Activated CD4-positive, alpha-beta T cell treated with anti-CD3 and anti-CD28 coated beads, Interleukin-2, amount 50 U/mL, for 4 hours (primary cell): ENCODE measurements at regions not wholly inside any gene's neighbourhood (a gene's known extent, or its start where the extent isn't known, plus 50 kb on each side); places are given as distances from the start of the nearest gene placed in this dataset.

Source experiments
- DNase-seq, 2 experiments: peaks; one replicate each; pipeline ENCODE4 v3.0.0-alpha.2; 2020

DNA sequence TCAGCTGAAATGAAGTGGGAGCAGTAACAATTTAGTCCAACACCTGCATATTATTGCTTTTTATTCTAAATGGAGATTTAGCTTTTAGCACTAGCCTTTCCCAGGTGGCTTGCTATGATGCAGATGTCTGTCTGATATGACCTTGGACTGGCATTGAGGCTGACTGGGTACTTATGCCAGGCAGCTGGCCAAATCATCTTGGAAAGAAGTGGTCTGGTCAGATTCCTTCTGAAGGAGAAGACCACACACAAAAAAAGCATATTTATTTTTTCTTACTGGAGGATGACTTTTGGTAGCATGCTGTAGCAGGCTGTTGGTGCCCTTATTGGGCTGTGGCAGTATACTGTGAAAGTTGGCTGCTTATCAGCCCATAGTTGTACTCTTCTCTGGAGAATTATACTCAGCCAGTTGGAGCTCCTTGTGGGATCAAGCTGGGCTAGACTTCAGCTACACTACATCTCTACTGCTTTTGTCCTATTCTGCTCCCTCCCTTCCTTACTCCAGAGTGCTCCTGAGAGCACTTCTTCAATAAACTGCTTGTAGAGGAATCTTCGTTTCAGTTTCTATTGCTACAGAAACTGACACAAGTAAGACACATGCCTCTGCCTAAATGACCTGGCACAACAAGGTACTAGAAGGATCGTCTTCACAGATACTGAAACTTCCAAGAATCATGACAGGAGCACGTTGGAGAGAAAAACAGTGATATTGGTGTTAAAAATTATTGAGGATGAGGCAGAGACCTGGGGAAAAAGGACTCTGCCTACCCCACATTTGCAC lies 196.8 kb upstream of the RPS6KA3 start:
- DNase-seq = no peak

DNA sequence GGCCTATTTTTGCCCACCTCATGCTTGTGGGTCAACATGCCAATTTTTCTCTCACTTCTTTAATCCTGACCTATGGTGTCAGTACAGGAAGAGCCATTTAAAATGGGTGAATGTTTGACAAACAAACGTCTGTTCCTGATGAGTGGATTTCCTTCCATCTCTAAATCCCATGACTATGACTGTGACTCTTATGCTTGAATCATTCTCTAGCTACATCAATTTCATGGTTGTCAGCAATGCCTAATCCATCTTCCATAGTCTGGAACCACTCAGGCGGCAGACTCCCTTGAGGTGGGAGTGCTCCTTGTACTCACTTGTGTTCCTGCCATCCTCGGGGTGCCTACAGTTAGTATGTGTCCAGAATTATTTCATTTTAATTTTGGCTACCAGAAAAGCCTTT lies 194.9 kb upstream of the RPS6KA3 start:
- no peak for DNase-seq

DNA sequence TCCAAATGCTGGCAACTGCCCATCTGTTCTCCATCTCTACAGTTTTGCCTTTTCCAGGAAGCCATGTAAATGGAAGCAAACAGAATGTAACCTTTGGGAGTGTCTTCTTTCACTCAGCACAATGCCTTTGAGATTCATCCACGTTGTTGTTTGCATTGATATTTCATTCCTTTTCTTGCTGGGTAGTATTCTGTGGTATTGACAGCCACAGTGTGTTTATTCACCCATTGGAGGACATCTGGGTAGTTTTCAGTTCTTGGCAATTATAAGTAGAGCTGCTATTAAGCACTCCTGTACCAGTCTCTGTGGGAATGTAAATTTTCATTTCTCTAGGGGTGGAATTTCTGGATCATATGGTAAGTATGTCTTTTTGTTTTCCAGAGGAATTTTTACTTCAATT lies 194.3 kb upstream of the RPS6KA3 start:
- DNase-seq = no peak

DNA sequence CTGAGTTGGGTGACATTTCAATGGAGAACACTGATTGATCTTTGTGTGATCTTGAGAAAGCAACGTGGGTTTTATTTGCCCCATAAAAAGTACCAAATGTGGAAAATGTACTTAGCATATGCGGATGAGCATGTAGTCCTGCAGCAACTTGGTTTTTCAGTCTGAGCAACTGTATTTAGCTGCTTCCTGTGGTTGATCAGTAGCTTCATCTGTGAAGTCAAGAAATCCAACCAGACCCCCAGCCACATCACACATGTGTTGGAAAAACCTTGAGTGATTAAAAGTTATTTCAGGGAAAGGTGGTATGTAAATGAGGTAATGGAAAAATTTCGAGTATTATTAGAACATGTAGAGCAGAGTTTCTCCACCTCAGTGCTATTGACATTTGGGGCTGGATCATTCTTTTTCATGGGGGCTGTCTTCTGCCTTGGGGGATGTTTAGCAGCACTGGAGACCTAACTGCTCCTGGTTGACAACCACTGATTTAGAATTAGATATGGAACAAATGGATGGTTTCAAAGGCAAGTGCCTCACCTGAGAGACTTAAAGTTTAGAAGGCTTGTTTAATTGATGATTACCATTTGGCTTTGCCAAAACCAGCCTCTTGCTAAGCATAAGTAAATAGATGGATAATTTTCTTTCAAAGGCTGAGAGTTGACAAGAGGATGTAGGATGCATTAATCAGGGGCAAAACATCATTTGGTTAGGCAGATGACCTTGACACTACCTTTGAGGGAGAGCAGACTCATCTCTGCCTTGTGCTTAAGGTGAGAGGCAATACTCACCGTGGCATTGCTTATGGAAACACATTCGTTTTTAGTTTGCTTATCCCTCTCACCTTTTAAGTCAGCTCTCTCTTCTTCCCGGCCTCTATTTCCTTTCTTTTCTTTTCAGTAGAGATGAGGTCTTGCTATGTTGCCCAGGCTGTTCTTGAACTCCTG lies 193.0 kb upstream of the RPS6KA3 start:
- peak in 1 of 2 experiments; percentile 0 for DNase-seq

DNA sequence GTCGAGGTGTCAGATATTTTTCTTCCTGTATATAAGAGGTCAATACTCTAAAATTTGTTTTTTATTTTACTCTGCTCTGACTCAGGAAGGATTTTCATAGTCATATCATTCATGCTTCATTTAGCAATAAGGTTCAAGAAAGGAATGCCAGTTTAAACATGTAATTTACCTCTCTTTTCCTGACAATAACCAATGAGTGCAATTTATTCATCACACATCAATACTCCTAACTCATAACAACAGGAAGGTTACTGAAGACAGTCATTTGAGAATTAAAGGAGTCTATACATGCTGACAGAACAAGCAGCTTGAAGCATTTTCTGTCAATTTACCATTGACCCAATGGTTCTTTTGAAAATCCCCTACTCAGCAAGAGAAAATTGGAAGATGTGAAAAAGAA lies 190.3 kb upstream of the RPS6KA3 start:
- DNase-seq = no peak

DNA sequence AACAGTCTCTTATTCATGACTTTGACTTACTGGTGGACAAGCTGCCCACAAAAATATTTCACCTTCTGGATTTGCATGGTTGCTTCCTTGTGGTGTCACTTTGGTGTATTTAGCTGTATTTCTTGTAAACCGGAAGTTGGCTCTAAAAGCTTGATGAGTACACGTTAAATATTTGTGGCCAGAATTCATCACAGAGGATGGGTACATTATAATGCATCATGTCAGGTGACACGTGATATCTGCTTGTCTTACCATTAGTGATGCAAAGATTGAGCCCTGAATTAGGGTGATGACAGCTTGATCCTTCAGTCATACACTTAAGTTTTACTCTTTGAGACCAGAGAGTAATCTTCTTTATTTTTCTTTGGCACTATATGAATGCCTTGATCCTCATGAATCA lies 188.3 kb upstream of the RPS6KA3 start:
- no peak for DNase-seq

DNA sequence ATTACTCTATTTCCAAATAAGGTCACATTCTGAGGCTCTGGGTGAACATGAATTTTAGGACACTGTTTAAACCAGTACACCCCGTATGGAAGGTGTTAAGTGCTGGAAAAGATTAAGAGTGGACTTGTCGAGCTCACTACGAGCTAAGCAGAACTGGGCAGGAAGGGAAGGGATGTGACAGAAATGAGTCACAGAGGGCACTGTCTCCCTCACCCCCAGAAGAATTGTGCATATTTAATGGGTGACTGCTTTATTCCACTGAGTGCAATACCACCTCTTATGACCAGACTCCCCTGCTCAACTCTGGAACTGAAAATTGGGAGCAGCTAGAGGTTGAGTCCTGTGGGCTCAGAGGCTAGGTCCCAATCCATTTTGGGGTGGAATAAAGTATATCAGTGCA lies 187.4 kb upstream of the RPS6KA3 start:
- DNase-seq = peak in 1 of 2 experiments; percentile 0

DNA sequence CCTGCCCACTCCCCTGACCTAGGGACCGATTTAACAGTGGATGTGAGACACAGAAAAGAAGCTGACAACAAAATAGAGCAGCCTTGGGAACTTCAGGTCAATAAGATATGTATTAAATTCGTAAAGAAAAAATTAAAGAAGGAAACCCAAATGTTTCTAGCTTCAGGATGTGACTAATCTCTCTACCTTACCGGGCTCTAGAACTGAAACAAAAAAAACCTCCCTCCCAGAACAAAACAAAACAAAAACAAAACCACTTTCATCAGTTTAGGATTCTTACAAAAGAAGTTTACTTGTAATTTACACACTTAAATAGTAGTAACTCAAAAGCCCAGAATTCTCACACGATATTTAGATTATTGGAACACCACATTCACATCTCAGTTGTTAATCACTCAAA lies 185.8 kb upstream of the RPS6KA3 start:
- DNase-seq = no peak

DNA sequence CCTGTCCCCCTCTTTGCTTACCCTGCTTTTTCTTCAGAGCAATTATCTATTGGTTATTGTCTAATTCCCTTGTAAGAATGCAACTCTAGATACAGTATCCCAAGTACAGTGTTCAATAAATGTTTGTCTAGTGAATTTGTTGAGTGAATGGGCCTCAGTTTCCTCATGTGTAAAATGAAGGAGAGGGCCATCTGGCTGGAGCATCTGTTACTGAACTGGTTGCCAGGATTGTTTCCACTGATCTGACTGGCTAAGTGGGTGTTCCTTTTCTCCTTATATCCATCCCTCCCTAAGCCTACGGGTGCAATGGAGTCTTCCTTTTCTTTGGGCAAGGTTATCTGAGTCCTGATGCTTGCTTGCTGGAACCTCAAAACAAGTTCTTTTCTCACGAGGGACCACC lies 185.2 kb upstream of the RPS6KA3 start:
- DNase-seq = no peak

DNA sequence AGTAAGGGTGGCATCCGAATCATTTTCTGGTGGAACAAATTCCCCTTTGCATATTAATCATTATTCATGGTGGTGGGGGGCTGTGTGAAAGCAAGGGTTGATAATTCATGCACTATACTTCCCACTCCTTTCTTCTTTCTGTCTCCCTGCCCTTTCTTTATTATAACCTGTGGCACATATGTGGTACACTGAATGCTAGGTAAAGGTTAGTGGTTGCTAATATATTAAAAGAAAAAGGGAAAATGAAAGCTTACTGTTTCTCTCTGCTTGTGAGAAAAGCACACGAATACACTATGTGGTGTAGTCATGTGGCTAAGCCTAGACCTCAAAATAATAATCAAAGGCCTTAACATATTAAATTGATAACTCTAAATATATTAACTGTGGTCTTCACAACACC lies 178.4 kb upstream of the RPS6KA3 start:
- DNase-seq = no peak

DNA sequence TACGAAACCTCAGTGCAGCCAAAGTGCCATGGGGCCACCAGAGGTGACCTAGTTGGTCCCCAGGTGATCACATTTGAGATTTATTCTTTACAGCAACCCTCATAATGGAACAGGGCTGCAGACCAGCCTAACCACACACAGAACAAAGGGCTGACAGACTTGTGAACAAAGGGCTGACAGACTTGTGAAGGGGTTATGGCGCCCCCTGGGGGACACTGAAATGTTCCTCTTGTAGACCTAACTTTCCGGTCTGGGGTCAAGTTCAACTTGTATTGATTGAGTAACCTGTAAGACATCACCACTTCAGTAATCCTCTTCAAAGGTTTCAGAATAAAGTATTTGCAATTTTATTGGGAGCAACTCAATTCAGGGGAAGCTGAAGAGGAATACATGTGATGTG lies 175.9 kb upstream of the RPS6KA3 start:
- peak; percentile 82 to 85 for DNase-seq

DNA sequence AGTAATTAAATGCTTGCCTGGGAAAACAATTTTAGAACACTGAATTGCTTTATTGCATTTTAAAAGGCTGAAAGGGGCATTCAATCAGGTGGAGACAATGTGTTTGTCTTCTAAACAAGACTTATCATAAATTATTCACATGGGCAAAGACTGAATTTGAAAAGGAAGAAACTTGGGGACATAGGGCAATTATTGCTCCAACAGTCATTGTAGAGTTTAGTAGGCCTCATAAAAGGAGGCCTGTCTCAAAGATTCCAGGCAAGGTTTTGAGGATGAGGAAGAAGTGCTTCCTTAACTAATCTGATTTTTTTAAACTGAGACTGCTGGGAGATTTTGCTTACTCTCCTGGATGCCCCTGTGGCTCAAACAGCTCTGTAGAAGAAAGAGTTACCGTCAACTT lies 174.4 kb upstream of the RPS6KA3 start:
- DNase-seq = no peak

DNA sequence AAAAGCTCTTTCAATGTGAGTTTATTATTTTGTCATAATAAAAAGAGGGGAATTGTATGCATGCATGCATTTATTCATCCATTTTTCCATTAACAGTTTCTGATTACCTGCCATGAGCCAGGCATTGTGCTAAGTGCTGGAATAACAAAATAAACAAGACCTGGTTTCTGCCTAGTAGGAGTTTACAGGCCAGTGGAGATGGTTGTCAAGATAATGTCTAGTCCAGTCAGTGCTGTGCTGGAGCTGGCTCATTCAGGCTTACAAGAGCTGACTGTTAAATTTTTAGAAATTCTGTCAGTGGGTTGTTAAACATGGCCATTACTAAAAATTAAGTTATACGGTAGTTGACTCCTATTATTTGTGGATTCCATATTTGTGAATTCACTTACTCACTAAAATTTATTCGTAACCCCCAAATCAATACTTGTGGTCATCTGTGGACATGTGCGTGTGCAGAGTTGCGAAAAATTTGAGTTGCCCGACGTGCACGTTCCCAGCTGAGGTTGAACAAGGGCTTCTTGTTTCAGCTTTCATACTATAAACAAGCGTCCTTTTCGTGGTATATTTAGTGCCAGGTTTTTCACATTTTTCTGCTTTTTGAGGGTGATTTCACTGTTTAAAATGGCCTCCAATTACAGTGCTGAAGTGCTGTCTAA lies 172.3 kb upstream of the RPS6KA3 start:
- no peak for DNase-seq

DNA sequence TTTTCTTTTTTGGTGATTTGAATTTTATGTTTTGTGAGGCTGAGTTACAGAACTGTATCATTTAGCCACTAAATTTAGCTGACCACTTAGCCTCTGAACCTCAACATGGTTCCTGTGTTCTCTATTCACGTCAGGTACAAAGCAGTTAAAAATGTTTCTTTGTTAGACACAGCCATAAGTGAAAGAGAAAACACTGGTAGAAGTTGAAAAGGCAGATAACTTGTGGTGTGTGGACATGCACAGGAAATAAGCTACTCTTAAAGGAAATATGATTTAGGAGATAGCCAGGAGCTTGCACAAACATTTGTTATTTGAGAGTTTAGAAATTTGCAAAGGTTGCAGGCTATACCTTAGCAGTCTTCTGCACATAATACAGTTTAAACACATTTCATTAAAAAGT lies 171.0 kb upstream of the RPS6KA3 start:
- DNase-seq = no peak

DNA sequence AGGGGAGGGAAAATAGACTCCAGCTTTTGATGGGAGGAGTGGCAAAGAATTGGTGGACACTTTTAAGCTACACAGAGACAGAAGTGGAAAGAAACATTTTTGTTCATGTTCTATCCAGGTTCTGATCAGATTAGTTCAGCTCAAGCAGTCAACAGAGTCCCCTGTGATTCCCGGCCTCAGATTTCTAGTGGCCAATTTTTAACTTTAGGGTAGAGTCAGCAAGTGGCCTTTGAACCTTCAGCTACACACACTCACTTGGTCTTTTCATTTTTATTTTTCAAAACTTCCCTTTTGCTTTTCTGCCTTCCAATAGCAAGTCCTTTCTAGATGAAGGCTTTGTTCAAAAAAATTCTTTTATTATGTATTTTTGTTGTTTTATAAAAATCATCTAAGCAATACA lies 169.2 kb upstream of the RPS6KA3 start:
- DNase-seq = no peak

DNA sequence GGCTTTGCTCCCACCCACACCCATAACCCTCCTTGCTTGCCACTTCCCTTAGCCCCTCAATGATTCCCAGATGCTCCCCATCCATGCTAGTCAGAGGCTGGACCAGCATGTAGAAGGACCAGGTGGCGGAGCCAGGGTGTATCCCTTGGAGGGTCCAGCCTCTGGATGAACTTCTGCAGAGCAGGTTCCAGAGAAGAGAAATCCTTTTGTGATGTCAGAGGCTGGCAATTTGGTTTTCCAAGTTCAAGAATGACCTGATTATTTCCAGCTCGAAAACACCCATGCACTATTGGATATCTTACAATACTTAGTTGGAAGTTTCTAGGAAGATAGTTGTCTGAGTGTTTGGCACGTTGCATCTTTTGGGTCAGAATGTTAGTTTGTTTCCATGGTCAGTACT lies 168.3 kb upstream of the RPS6KA3 start:
- no peak for DNase-seq

DNA sequence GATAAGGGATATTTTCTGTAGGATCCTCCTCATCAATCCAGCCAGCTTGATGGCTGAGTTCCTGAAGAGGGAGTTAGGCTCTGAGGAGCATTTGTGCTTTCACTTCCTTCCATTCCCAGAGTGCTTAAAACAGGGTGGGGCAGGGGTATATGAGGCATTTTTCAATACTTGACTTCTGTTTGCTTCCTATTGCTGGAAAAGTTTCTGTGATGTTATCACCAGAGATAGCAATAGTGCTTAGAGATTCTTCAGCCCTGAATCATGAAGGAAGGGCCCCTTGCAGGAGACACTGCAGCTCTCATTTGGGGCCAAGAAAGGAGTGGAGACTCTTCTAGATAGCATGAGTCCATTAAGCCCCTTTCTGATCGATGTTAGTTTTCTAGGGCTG lies 166.7 kb upstream of the RPS6KA3 start:
- DNase-seq = no peak

DNA sequence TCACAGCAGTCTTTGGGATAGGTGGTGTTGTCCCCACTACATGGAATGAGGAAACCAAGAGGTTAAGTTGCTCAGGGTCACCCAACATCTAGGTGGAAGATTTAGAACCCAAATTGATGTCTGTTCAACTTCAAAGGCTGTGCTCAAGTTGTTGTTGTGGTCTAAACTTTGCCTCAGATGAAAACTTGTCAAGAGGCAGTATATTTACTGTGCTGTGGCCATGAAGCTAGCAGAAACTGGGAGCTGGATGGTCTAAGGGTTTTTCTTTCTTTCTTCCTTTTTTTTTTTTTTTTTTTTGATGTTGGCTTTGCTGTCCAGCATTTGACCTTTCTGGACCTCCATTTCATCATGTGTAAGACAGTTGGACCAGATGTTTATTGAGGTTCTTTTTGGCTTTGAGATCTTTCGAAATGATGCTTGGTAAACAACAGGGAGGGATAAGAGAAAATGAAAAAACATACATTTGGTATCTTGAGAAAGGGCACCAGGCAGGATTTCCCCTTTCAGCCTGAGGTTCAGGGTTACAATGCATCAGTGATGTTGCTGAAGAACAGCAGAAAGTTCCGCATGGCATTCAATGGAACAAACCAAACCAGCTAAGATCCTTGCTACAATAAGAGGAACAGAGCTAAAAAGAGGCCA lies 166.2 kb upstream of the RPS6KA3 start:
- no peak for DNase-seq

DNA sequence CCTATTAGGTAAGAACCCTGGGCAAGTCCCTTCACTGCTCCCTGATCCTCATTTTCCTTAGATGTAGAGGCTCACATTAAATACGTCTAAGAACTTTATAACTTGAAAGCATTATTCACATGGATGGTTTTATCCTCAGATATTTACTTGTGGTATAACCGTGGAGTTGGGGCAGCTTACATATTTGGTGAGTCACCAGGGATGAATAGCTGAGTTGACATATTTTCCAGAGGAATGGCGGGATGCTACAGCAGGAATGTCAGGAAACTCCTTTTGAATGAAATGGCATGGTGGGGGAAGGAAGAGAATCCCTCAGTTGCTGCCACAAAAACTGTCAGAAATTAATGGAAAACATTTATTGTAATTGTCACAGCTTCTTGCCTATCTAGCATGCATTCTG lies 165.3 kb upstream of the RPS6KA3 start:
- no peak for DNase-seq

DNA sequence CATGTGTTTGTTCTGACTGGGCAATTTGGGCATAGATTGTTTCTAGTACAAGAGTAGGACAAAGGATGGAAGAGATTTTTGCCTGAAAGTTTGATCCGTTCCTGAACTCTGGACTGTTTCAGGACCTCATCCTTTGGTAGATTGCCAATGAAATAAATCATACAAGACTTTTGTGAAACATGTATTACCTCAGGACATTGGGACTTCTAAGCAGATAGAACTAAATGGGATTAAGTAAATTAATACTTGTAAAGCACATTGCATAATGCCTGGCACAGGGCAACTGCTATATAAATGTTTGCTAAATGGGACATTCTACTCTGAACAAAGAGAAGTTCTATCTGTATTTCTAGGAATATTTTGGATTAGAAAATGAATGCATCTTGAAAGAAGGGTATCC lies 164.8 kb upstream of the RPS6KA3 start:
- no peak for DNase-seq

DNA sequence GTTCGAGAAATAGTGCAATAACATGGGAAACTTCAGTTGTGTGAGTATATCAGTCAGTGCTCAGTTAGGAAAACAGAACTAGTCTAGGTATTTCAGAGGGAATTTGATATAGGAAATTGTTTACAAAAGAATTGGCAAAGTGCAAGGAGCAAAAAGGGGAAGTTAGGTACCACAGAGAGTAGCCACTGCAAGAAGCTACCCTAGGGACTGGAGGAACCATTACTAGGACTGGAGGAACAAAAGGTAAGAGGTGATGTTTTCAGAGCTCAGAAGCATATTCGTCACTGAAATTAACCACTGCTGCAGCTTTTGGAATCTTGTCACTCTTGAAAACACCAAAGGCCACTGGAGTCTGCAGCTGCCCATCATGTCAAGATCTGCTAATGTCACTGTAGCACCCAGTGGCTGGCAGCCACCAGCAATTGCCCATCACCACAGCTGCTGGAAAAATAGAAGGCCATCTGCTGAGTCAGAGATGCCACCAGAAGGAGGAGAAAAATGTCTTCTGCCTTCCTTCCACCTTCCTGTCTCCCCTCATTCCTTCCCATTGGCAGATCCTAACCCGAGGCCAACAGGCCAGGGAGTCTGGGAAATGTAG lies 160.6 kb upstream of the RPS6KA3 start:
- DNase-seq = no peak

DNA sequence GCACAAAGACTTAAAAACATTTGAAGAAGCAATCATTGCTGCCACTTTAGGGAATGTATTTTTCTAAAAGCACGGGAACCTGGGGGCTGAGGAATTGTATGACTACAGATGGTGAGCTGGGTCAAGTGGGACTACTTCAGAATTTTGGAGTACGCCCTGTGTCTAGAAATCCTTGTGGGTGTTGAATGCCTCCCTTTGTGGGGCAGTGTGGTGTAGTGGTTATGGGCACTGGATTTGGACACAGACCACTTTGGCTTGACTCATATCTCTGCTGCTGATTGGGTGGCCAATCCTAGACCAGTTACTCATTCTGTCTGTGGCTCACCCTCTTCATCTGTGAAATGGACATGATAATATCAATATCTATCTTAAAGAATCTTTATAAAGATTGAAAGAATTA lies 155.0 kb upstream of the RPS6KA3 start:
- no peak for DNase-seq

DNA sequence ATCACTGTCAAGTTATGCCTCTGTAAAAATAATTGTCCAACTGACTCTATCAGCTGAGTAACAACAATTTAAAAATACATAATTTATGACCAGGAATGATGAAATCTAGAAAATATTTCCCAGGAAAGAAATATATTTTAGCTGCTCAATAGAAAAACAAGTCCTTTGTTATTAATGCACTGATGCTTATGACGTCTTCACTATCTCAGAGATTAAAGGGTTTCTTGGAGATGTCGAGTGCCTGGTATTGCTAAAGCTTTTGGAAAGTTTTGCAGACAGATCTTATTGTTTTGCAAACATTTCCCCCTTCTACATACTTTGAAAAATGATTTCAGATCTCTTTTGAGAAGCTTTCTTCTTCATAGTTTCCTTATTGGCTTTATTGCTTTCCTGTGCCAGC lies 154.6 kb upstream of the RPS6KA3 start:
- DNase-seq = no peak
